ENCODE measurements at regions not wholly inside any gene's neighbourhood (a gene's known extent, or its start where the extent isn't known, plus 50 kb on each side); places are given as distances from the start of the nearest gene placed in this dataset.
A peak's percentile ranks its signal among the peaks of the same experiment; 100 is the strongest.

DNA sequence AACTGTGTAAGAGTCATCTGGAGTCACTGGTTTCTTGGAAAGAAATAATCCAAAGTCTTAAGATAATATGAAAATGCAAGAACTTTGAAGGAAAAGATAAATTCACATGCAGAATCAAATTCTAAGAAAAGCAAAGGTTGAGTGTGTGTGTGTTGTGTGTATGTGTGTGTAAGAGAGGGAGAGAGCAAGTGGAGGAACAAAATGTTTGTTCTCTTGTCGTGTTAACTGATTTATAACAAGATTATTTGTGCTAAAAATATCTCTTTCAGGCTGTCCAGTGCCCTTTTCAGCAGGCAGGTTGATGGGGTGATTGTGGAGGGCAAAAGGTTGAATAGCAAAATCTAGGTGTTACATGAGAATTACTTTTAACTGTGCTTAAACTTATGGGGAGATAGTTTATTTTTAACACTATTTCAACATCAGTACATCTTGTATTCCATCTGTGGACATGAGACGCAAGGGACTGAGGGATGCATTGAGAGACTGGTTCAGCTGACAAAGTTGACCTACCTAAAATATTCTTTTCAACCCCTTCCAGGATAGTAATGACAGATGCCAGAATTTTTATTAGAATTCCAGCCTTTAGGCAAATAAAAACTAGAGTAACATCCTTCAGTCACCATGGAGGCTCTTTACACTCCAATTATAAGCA lies 342.4 kb upstream of the CD180 start:
- no peak for DNase-seq

DNA sequence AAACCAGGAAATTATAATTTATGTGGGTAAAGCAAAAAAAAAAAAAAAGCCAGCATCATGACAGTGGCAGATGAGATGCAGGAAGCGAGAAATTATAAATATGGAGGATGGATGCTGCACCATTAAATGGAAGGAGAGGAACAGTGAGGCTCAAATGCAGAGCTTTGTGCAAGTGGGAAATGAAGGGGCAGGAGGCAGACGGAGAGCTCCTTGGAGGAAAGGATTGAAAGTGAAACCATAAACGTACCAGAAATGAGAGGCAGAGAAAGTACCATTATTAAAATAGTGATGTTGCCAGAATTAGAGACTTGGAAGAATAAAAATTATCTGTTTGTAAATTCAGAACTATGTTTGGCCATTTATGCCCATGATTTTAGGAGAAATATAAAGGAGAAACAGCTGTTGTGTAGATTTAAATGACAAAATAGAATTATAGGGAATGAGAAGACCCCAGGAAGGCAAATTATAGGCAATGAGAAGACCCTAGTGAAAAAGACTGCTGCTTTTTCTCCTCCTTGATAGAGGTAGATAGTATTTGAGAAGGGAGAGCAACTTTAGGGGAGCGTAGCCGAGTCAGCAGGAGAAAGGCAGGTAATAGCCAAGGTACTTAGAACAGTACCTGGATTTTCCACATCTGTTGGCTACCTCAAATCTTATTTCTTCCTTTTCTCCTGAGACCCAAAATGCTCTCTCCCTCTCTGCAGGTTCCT lies 341.0 kb upstream of the CD180 start:
- no peak for DNase-seq

DNA sequence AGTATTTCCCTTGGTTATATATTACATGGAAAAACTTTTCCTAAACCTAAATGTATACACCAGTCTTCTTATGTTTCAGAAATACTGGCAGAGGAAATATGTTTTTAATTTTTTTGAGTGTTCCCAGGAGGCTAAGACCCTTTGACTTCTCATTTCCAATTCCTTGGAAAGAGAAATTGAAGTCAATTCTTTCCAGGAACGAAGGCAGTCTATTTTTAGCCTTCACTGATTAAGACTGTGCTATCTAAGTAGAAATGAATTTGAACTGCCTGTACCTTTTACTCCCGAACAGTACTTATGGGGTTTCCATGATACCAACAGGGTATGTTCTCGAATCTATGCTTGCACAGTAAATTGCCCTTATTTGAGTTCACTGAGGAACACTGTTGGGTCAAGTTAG lies 340.3 kb upstream of the CD180 start:
- no peak for DNase-seq

DNA sequence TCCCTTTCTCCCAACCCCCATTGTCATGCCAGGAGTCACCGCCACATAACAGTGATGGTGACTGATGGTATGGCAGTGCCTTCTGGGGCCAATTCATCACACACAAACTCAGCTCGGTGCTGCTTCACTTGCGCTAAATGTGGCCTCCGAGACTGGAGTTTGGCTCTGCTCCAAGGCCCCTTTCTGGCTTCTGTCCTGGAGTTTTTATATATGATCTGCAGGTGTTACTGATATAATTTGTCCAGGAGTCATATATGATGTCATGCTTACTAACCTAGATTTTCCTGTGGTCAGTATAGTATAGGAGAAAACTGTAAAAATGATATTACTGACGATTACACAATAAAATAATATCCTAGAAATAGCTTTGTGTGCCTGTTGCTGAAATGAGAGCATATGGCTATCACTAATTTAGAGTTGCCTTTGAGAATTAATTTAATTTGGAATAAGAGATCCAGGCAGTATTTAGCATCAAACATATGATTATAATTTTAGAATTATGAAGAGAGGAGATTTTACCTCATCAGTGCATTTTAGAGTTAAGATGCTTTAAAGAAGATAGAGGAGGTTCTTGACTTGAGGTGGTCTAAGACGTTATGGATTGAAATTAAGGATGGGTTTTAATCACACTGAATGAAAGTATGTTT lies 334.1 kb upstream of the CD180 start:
- no peak for DNase-seq

GRCh38 chr5:67528953-67529352 lies 332.4 kb upstream of the CD180 start:
- DNase-seq: no peak

DNA sequence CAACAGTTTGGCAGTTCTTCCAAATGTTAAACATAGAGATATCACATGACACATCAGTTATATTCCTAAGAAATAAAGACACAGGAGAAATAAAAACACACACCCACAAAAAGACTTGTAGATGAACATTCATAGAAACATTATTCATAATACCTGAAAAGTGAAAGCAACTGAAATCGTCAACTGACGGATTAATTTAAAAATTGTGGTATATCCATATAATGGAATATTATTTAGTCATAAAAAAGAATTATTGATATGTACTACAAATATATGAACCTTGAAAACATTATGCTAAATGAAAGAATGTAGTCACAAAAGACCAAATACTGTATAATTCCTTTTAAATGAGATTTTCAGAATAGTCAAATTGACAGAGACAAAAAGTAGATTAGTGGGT lies 330.2 kb upstream of the CD180 start:
- no peak for DNase-seq

GRCh38 chr5:67520161-67520908 lies 323.7 kb upstream of the CD180 start:
- no peak for DNase-seq

- no peak for DNase-seq
Observed at GRCh38 chr5:67518227-67518626, 321.6 kb upstream of the CD180 start.

DNA sequence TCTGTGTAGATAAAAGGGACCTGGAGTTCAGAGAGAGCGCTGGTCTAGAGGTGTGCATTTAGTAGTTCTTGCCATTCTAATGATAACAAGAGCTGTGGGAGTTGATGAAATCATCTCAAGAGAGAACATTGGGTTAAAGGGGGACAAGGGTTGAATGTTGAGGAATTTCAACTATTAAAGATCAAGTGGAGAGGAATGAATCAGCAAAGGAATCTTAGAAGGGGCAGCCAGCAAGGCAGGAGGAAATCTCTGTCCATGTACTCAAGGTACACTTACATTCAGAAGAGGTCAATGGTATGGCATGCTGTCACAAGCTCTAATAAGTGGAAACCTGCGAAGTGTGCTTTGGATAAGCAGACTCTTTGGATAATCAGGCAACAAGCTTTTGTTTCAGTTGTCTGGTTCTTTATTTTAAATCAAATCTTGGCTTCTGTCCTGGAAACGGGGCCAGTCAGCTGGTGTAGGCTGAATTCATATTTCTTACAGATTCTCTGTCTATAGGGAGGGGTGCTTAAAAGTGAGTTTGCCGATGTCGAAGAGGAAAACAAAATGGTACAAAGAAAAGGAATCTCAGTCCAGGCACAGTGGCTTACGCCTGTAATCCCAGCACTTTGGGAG lies 320.5 kb upstream of the CD180 start:
- DNase-seq: no peak

- DNase-seq: no peak
Observed at GRCh38 chr5:67515762-67516161, 319.2 kb upstream of the CD180 start.

GRCh38 chr5:67515020-67515689 lies 318.6 kb upstream of the CD180 start:
- DNase-seq: peak; percentile 7

DNA sequence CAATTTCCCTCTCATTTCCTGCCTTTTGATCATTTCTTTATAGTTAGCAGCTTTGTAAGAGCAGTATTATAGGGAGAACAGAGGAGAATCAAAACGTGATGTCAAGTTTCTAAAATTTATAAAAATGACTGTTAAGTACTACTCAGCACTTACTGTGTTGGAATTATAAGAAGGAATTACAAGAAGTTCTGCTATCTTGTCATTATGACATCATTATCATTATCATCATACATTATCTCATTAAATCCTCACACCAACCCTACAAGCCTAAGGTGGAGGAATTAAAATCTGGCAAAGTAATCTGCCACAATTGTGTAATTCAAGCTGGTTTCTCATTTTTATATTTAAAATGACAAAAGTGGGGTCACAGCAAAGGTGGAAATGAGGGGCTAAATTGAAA lies 316.2 kb upstream of the CD180 start:
- DNase-seq: no peak

DNA sequence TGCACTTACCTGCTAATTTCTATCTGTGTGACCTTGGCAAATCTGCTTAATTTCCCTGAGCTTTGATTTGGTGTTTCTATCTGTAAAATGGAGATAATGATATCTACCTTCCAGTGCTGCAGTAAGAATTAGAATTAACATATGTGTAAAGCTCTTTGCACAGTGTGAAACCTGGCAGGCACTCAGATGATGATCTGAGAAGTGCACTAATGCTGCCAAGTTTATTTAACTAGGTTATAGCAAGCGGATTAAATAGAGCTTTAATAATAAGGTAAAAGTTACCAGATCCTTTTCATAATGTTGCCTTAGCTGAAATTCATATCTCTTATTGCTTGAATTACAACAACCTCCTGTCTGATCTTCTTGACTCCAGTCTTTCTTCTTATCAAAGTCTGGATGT lies 315.3 kb upstream of the CD180 start:
- DNase-seq: no peak

- no peak for DNase-seq
Observed at GRCh38 chr5:67510204-67510603, 313.6 kb upstream of the CD180 start.

DNA sequence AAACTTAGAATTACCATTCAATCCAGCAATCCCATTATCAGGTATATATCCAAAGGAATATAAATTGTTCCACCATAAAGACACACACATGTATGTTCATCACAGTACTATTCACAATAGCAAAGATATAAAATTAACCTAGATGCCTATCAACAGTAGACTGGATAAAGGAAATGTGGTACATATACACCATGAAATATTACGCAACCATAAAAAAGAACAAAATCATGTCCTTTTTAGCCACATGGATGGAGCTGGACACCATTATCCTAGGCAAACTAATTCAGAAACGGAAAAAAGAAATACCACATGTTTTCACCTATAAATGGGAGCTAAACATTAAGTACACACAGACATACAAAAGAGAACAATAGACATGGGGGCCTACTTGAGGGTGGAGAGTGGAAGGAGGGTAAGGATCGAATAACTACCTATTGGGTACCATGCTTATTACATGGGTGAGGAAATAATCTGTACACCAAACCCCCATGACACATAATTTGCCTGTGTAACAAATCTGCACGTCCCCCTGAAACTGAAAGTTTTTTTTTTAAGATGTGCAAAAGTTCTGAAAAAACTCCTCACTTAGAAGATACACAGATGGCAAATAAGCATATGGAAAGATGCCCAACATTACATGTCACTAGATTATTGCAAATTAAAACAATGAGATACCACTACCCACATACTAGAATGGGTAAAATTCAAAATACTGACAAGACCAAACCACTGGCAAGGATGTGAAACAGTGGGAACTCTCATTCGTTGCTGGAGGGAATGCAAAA lies 313.0 kb upstream of the CD180 start:
- no peak for DNase-seq

DNA sequence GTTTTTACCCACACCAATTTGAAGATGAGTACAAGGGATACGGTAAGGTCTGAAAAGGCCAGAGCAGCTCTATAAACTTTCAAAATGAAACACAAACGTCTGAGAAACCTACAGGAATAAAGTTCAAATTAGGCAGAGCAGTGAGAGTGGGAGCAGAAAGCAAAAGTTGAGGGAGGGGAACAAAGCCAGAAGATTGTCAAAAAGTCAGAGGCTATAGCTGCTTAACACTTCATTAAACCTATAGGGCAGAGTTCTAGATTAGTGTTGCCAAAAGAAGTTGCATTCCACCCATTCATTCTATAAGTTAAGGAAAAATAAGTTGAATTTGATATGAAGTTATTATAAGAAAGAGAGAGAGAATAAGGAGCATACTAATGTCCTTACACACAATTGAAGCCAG lies 309.6 kb upstream of the CD180 start:
- no peak for DNase-seq

GRCh38 chr5:67502951-67503350 lies 306.4 kb upstream of the CD180 start:
- no peak for DNase-seq

DNA sequence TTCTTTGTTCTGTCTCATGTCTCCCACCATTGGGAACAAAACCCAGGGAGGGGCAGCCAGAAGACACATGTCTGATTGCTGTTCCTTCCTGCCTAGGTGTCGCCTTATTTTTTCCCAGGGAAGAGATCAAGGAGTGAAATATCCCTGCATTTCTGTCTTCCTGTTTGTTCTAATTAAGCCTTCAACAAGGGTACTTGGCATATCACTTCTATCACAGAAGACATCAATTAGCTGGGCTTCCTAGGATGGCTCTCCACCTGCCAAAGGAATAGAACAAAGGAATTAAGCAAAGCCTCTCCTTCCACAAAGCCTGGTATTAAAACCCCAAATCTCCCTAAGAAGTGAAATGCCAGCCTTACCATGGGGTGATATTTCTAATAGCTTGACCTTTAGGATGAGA lies 299.5 kb upstream of the CD180 start:
- DNase-seq: no peak

GRCh38 chr5:67495072-67495471 lies 298.5 kb upstream of the CD180 start:
- no peak for DNase-seq

DNA sequence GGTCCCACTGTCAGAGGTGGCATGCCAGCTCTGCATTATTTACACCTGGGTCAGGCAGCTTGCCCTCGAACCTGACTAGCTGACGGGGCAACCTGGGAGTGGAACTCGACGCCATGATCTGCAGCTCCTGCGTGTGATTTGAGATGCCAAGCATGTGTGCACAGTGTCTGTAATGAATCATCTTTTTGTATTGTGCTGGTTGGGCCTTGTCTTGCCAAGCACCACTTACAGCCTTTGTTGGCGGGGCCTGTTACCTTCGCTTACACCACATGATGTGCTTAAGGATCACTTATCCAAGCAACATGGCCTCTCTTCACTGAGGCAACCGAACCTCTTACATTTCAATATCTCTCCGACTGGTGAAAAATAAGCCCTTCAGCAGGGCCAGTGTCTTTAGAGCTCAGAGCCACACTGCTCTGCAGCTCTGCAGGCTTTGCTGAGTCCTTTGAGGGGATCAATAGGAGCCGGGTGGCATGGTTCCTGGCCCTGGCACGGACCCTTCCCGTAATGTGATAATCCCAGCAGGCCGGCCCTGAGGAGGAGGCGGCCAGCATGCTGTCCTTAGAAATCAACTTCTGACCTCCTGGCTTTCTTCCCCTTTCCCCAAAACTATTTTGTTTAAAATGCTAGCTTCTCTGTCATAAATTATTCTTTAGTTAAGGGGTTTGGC lies 297.7 kb upstream of the CD180 start:
- DNase-seq: no peak

GRCh38 chr5:67493676-67494075 lies 297.1 kb upstream of the CD180 start:
- no peak for DNase-seq
